Sigmoid colon (tissue), 6 donors: ENCODE measurements at regions not wholly inside any gene's neighbourhood (a gene's known extent, or its start where the extent isn't known, plus 50 kb on each side); places are given as distances from the start of the nearest gene placed in this dataset.

ENCODE experiments used
- DNase-seq: peaks from one replicate; pipeline ENCODE4 v3.0.0-alpha.2; 2019
- H3K27ac ChIP-seq, 4 donors: fragments of 200-600 bp; sonication (generic); one replicate each; pipeline ENCODE4 v1.5.1; 2016 to 2019; ENCODE audit warnings: mild to moderate bottlenecking in 1 of 4
- H3K27me3 ChIP-seq, 3 donors: fragments of 200-600 bp; sonication (generic); one replicate each; pipeline ENCODE4 v1.5.1; 2019; ENCODE audit warnings: mild to moderate bottlenecking in 1 of 3
- H3K36me3 ChIP-seq, 4 donors: fragments of 200-600 bp; sonication (generic); one replicate each; pipeline ENCODE4 v1.5.1; 2016 to 2019
- H3K4me1 ChIP-seq, 4 donors: fragments of 200-600 bp; sonication (generic); one replicate each; pipeline ENCODE4 v1.5.1; 2017 to 2019
- H3K4me3 ChIP-seq, 4 donors: fragments of 200-600 bp; sonication (generic); one replicate each; pipeline ENCODE4 v1.5.1; 2017 to 2019; ENCODE audit warnings: mild to moderate bottlenecking in 2 of 4, moderate library complexity in 1 of 4
- H3K9me3 ChIP-seq, 4 donors: fragments of 200-600 bp in 3 of 4; sonication (generic) in 3 of 4; one replicate each; pipeline versions ENCODE4 v1.5.1 to v1.6.1; 2013 to 2019
- CTCF ChIP-seq, 4 experiments: fragments of 450-650 bp in 3 of 4; fragments of 200-600 bp in 1 of 4; IDR thresholded peaks; one replicate each; pipeline ENCODE4 v1.5.1; 2016 to 2019; ENCODE audit warnings: antibody characterized with exemption in 4 of 4, mild to moderate bottlenecking in 3 of 4, moderate library complexity in 2 of 4
- EP300 ChIP-seq, 4 donors: sonication (generic); formaldehyde crosslinking; IDR thresholded peaks; one replicate each; pipeline ENCODE4 v1.6.1; 2017; ENCODE audit warnings: antibody characterized with exemption in 4 of 4
- POLR2A ChIP-seq, 2 donors: fragments of 450-650 bp; IDR thresholded peaks; one replicate each; pipeline ENCODE4 v1.6.1; 2016; ENCODE audit warnings: antibody characterized with exemption in 2 of 2, mild to moderate bottlenecking in 2 of 2, moderate library complexity in 2 of 2
- POLR2AphosphoS5 ChIP-seq, 4 donors: sonication (generic); formaldehyde crosslinking; IDR thresholded peaks; one replicate each; pipeline ENCODE4 v1.6.1; 2017; ENCODE audit warnings: antibody characterized with exemption in 4 of 4
- WGBS, 2 donors: extraction: QIAGEN DNeasy Blood & Tissue Kit; methylation state at CpG; one replicate each; pipeline ENCODE4 v1.1.7; 2013; 5-methylcytosine and 5-hydroxymethylcytosine counted together
- intact Hi-C: fragments of 100-400 bp; cut with DNase I; formaldehyde crosslinking; loops from one replicate; pipeline ENCODE4 v1.15.1; 2023
- donor health status: healthy with polysubstance abuse.
- donor health status: healthy.

GRCh38 chr17:79164408-79164807, 89.8 kb downstream of the ENGASE start:
- no peak for TF ChIP-seq CTCF (IDR thresholded peaks at IDR 0.05)
- TF ChIP-seq EP300 (IDR thresholded peaks at IDR 0.05), result no peak

GRCh38 chr17:79163071-79163470, 88.4 kb downstream of the ENGASE start:
- no peaks in the 10 kb centered on the region for H3K4me1 ChIP-seq
- 69 to 81% methylated on average over 12 of the region's 12 CpGs for WGBS, 2 donors
- TF ChIP-seq POLR2AphosphoS5 (IDR thresholded peaks at IDR 0.05) (no peak), CTCF (IDR thresholded peaks at IDR 0.05) (no peak), EP300 (IDR thresholded peaks at IDR 0.05) (no peak), POLR2A (IDR thresholded peaks at IDR 0.05) (no peak)
- DNase-seq, result no peak
- H3K36me3 ChIP-seq, result no peaks in the 10 kb centered on the region
- intact Hi-C loops, result no loop called here
- no peak overlapping the region for H3K4me3 ChIP-seq
- no peak overlapping the region for H3K27ac ChIP-seq
- H3K9me3 ChIP-seq, result no peaks in the 10 kb centered on the region
- no peaks in the 10 kb centered on the region for H3K27me3 ChIP-seq

More at GRCh38 chr17:79164408-79164807, 89.8 kb downstream of the ENGASE start:
- H3K4me3 ChIP-seq, result no peak overlapping the region
- H3K27ac ChIP-seq, result no peak overlapping the region
- WGBS, 2 donors, result 80 to 88% methylated on average over 16 of the region's 16 CpGs
- H3K9me3 ChIP-seq, result no peaks in the 10 kb centered on the region
- H3K4me1 ChIP-seq, result no peaks in the 10 kb centered on the region
- intact Hi-C loops, result no loop called here
- no peak for DNase-seq
- no peaks in the 10 kb centered on the region for H3K36me3 ChIP-seq
- H3K27me3 ChIP-seq, result no peaks in the 10 kb centered on the region

- Histone ChIP-seq H3K4me1 (no peaks in the 10 kb centered on the region), H3K27ac (no peak overlapping the region), H3K27me3 (no peaks in the 10 kb centered on the region), H3K36me3 (no peaks in the 10 kb centered on the region), H3K4me3 (no peak overlapping the region), H3K9me3 (no peaks in the 10 kb centered on the region)
- WGBS, 2 donors, result 50 to 73% methylated on average over 26 of the region's 26 CpGs
- TF ChIP-seq POLR2A (IDR thresholded peaks at IDR 0.05) (no peak), EP300 (IDR thresholded peaks at IDR 0.05) (no peak), POLR2AphosphoS5 (IDR thresholded peaks at IDR 0.05) (no peak), CTCF (IDR thresholded peaks at IDR 0.05) (no peak)
- intact Hi-C loops, result no loop called here
- DNase-seq, result no peak
These were observed 87.7 kb downstream of the ENGASE start for GRCh38 chr17:79162012-79162963.

- intact Hi-C loops, result no loop called here
- no peaks in the 10 kb centered on the region for H3K36me3 ChIP-seq
- 37 to 41% methylated on average over 14 of the region's 14 CpGs for WGBS, 2 donors
- no peaks in the 10 kb centered on the region for H3K9me3 ChIP-seq
- H3K27ac ChIP-seq, result no peak overlapping the region
- TF ChIP-seq CTCF (IDR thresholded peaks at IDR 0.05) (no peak), POLR2AphosphoS5 (IDR thresholded peaks at IDR 0.05) (no peak), POLR2A (IDR thresholded peaks at IDR 0.05) (no peak), EP300 (IDR thresholded peaks at IDR 0.05) (no peak)
- H3K27me3 ChIP-seq, result no peaks in the 10 kb centered on the region
- no peaks in the 10 kb centered on the region for H3K4me1 ChIP-seq
- H3K4me3 ChIP-seq, result no peak overlapping the region
- no peak for DNase-seq
These were observed 86.5 kb downstream of the ENGASE start for GRCh38 chr17:79160980-79161636.
